HepG2 (cell line): ENCODE measurements at regions not wholly inside any gene's neighbourhood (a gene's known extent, or its start where the extent isn't known, plus 50 kb on each side); places are given as distances from the start of the nearest gene placed in this dataset.

Source experiments
- ATAC-seq: fragments of 200-7000 bp; cut with Tn5 transposase; 3 replicates; pipeline ENCODE4 v1.9.1; 2020; ENCODE audit warnings: mild to moderate bottlenecking, moderate library complexity
- BruUV-seq: library from RNA; stranded (reverse); fragments of 400-500 nt; replicated peaks from 2 replicates; lab custom pipeline; 2021; lab: Mats Ljungman, UMichigan
- CTCF ChIA-PET: fragments of 300-600 bp; formaldehyde crosslinking; extraction: SDS; loops from one replicate; lab custom pipeline; 2021; ENCODE audit warnings: low total read pairs, inconsistent platforms, low intra/inter-chr PET ratio; lab: Yijun Ruan, JAX
- POLR2A ChIA-PET: fragments of 350-600 bp; sonication (Branson Sonifier 250); formaldehyde crosslinking; loops from one replicate; lab custom pipeline; 2020; ENCODE audit warnings: antibody characterized with exemption, inconsistent platforms; lab: Yijun Ruan, JAX
- DNase-seq: peaks from one replicate; pipeline ENCODE4 v3.0.0-alpha.2; 2015; ENCODE audit warnings: low spot score
- FAIRE-seq: peaks from 3 replicates; lab custom pipeline; 2011; peaks lifted over from hg19 to GRCh38; lab: Jason Lieb, UNC
- H2AFZ ChIP-seq: one replicate; pipeline ENCODE4 v1.6.1; 2011; ENCODE audit warnings: low read length, inconsistent platforms
- H3K27ac ChIP-seq: fragments of 300-600 bp; 3 replicates; pipeline ENCODE4 v1.8.0; 2011; ENCODE audit warnings: mixed run types, mild to moderate bottlenecking, mixed read lengths, low read length, inconsistent platforms; ENCODE audit not compliant: insufficient read depth; ENCODE audit errors: extremely low read length
- H3K27me3 ChIP-seq, 2 experiments: fragments of 200-600 bp in 1 of 2; 2 replicates in 1 of 2; 3 replicates in 1 of 2; pipeline versions ENCODE4 v1.6.0 to v1.8.0; 2011; ENCODE audit warnings: low read length in 2 of 2, mild to moderate bottlenecking in 2 of 2, moderate library complexity in 2 of 2, inconsistent platforms in 1 of 2; ENCODE audit not compliant: insufficient read depth in 2 of 2, control insufficient read depth in 1 of 2
- H3K36me3 ChIP-seq, 2 experiments: fragments of 200-600 bp in 1 of 2; replicated peaks in 1 of 2; 2 replicates in 1 of 2; 3 replicates in 1 of 2; pipeline versions ENCODE4 v1.5.1 to v1.8.0; 2011; ENCODE audit warnings: low read length in 2 of 2, inconsistent platforms in 1 of 2; ENCODE audit not compliant: insufficient read depth in 2 of 2, control insufficient read depth in 1 of 2
- H3K4me1 ChIP-seq: 2 replicates; pipeline ENCODE4 v1.5.1; 2012; ENCODE audit warnings: low read length, inconsistent platforms; ENCODE audit not compliant: insufficient read depth
- H3K4me2 ChIP-seq: 2 replicates; pipeline ENCODE4 v1.6.0; 2011; ENCODE audit warnings: low read depth, low read length, inconsistent platforms
- H3K4me3 ChIP-seq, 3 experiments: fragments of 200-600 bp in 1 of 3; sonication (generic), shearing (Covaris generic) in 1 of 3; replicated peaks in 1 of 3; 2 replicates each; pipeline ENCODE4 v1.5.1; 2011 to 2016; ENCODE audit warnings: low read length in 3 of 3, inconsistent platforms in 2 of 3, low read depth in 2 of 3, mild to moderate bottlenecking in 2 of 3, control low read depth in 1 of 3, mixed read lengths in 1 of 3; ENCODE audit not compliant: insufficient read depth in 1 of 3
- H3K79me2 ChIP-seq: one replicate; pipeline ENCODE4 v1.6.1; 2011; ENCODE audit warnings: low read length, inconsistent platforms; ENCODE audit not compliant: insufficient read depth
- H3K9ac ChIP-seq: 2 replicates; pipeline ENCODE4 v1.6.0; 2011; ENCODE audit warnings: mild to moderate bottlenecking, low read depth, low read length, inconsistent platforms; ENCODE audit not compliant: insufficient read depth
- H3K9me3 ChIP-seq: 2 replicates; pipeline ENCODE4 v1.5.1; 2012; ENCODE audit warnings: mild to moderate bottlenecking, low read length
- H4K20me1 ChIP-seq: 2 replicates; pipeline ENCODE4 v1.6.0; 2011; ENCODE audit warnings: inconsistent platforms, mild to moderate bottlenecking, low read length, moderate library complexity; ENCODE audit not compliant: insufficient read depth
- AGO2 ChIP-seq: fragments of 200-400 bp; formaldehyde crosslinking; optimal IDR thresholded peaks from 2 replicates; pipeline ENCODE3; 2017; ENCODE audit warnings: mild to moderate bottlenecking, low read depth, low read length, moderate library complexity
- BCLAF1 ChIP-seq: fragments of 450-650 bp; IDR thresholded peaks from 2 replicates; pipeline ENCODE4 v1.6.1; 2017; ENCODE audit warnings: mild to moderate bottlenecking
- EZH2 ChIP-seq: conservative IDR thresholded peaks from 2 replicates; pipeline ENCODE4 v1.6.1; 2012; ENCODE audit warnings: mild to moderate bottlenecking, low read depth, low read length, moderate library complexity
- FOXK1 ChIP-seq: sonication (generic); formaldehyde crosslinking; IDR thresholded peaks from 2 replicates; pipeline ENCODE4 v1.4.0; 2020; ENCODE audit warnings: low read depth, missing genetic modification reagents, borderline replicate concordance
- HES4 ChIP-seq: sonication (generic); formaldehyde crosslinking; IDR thresholded peaks from 2 replicates; pipeline ENCODE4 v1.9.0; 2021; ENCODE audit warnings: mild to moderate bottlenecking, missing genetic modification reagents, borderline replicate concordance
- MTF1 ChIP-seq: sonication (generic); formaldehyde crosslinking; IDR thresholded peaks from 2 replicates; pipeline ENCODE4 v1.5.0; 2020; ENCODE audit warnings: missing genetic modification reagents
- MYC ChIP-seq: sonication (generic); formaldehyde crosslinking; IDR thresholded peaks from 2 replicates; pipeline ENCODE4 v1.9.0; 2021; ENCODE audit warnings: missing genetic modification reagents, borderline replicate concordance
- PHF8 ChIP-seq: sonication (generic); formaldehyde crosslinking; IDR thresholded peaks from 2 replicates; pipeline ENCODE4 v1.5.0; 2020; ENCODE audit warnings: missing genetic modification reagents
- RFX5 ChIP-seq: IDR thresholded peaks from 2 replicates; pipeline ENCODE4 v1.6.1; 2011; ENCODE audit warnings: low read depth, low read length, improper control_type of control experiment
- TOE1 ChIP-seq: sonication (generic); formaldehyde crosslinking; IDR thresholded peaks from 2 replicates; pipeline ENCODE4 v1.4.0; 2020; ENCODE audit warnings: mild to moderate bottlenecking, missing genetic modification reagents
- ZBTB14 ChIP-seq: sonication (generic); formaldehyde crosslinking; IDR thresholded peaks from 2 replicates; pipeline ENCODE4 v1.4.0; 2020; ENCODE audit warnings: missing genetic modification reagents
- ZBTB46 ChIP-seq: sonication (generic); formaldehyde crosslinking; IDR thresholded peaks from 2 replicates; pipeline ENCODE4 v1.4.0; 2020; ENCODE audit warnings: mild to moderate bottlenecking, missing genetic modification reagents, borderline replicate concordance
- ZNF335 ChIP-seq: sonication (generic); formaldehyde crosslinking; IDR thresholded peaks from 2 replicates; pipeline ENCODE4 v1.4.0; 2020; ENCODE audit warnings: missing genetic modification reagents
- ZNF775 ChIP-seq: sonication (generic); formaldehyde crosslinking; IDR thresholded peaks from 2 replicates; pipeline ENCODE4 v1.4.0; 2020; ENCODE audit warnings: missing genetic modification reagents, mild to moderate bottlenecking, moderate library complexity, borderline replicate concordance
- ZNF790 ChIP-seq: sonication (generic); formaldehyde crosslinking; IDR thresholded peaks from 2 replicates; pipeline ENCODE4 v1.8.0; 2022; ENCODE audit warnings: missing genetic modification reagents, mild to moderate bottlenecking, borderline replicate concordance
- WGBS: methylation state at CpG from one replicate; pipeline ENCODE4 v1.1.6; 2017; ENCODE audit warnings: low lambda C conversion rate; 5-methylcytosine and 5-hydroxymethylcytosine counted together
- in situ Hi-C: cut with HindIII; loops from 2 replicates; pipeline ENCODE4 v1.10.0; 2017; ENCODE audit warnings: low pct_unique_long_range_greater_than_20kb; ENCODE audit not compliant: extremely low pct_ligation_motif_present
- intact Hi-C: fragments of 100-400 bp; cut with micrococcal nuclease; formaldehyde crosslinking; loops from one replicate; pipeline ENCODE4 v1.10.0; 2022; ENCODE audit not compliant: unreplicated experiment

- no TSS peak for BruUV-seq
- peaks cover 43% of the 10 kb centered on the region for H3K9me3 ChIP-seq
- CTCF ChIA-PET, result no interaction called here
- no peak overlapping the region for H2AFZ ChIP-seq
- H4K20me1 ChIP-seq, result no peaks in the 10 kb centered on the region
- no peak overlapping the region for H3K9ac ChIP-seq
- intact Hi-C loops, result no loop called here
- in situ Hi-C loops, result no loop called here
- FAIRE-seq (no peak), ATAC-seq (no peak), DNase-seq (no peak)
- H3K4me2 ChIP-seq, result no peak overlapping the region
- H3K4me1 ChIP-seq, result no peaks in the 10 kb centered on the region
- POLR2A ChIA-PET, result no interaction called here
- no peaks in the 10 kb centered on the region for H3K79me2 ChIP-seq
- H3K4me3 ChIP-seq, result no peak overlapping the region
- H3K27ac ChIP-seq, result no peak overlapping the region
- no peaks in the 10 kb centered on the region for H3K27me3 ChIP-seq
- TF ChIP-seq ZNF790 (CRISPR knock-in tag), result no peak
- TF ChIP-seq ZBTB46, result no peak
- no peak for TF ChIP-seq MTF1 (CRISPR knock-in tag)
- TF ChIP-seq ZBTB14, result no peak
- TF ChIP-seq RFX5, result no peak
- no peak for TF ChIP-seq EZH2
- TF ChIP-seq BCLAF1, result no peak
- no peak for TF ChIP-seq TOE1 (CRISPR knock-in tag)
- TF ChIP-seq MYC, result no peak
- TF ChIP-seq AGO2, result no peak
- no peak for TF ChIP-seq ZNF775 (CRISPR knock-in tag)
- TF ChIP-seq HES4, result no peak
- TF ChIP-seq PHF8 (CRISPR knock-in tag), result no peak
- no peak for TF ChIP-seq FOXK1 (CRISPR knock-in tag)
- no peak for TF ChIP-seq ZNF335
- WGBS, result 5% methylated on average over 3 of the region's 3 CpGs
- no peaks in the 10 kb centered on the region for H3K36me3 ChIP-seq
These were observed 336.3 kb downstream of the DIPK2A start for GRCh38 chr3:144307951-144308350.
